HEK293 (cell line): ENCODE measurements at regions not wholly inside any gene's neighbourhood (a gene's known extent, or its start where the extent isn't known, plus 50 kb on each side); places are given as distances from the start of the nearest gene placed in this dataset.

Experiments
- CTCF ChIA-PET: fragments of 350-600 bp; formaldehyde crosslinking; extraction: SDS; loops from one replicate; lab custom pipeline; 2021; ENCODE audit warnings: antibody characterized with exemption; lab: Yijun Ruan, JAX
- POLR2A ChIA-PET: fragments of 300-600 bp; formaldehyde crosslinking; extraction: SDS; loops from one replicate; lab custom pipeline; 2020; ENCODE audit warnings: antibody characterized with exemption, inconsistent platforms; lab: Yijun Ruan, JAX
- H3K27ac ChIP-seq: fragments of 200-500 bp; sonication (Bioruptor generic); 2 replicates; pipeline ENCODE4 v1.5.1; 2014; ENCODE audit warnings: low read depth, low read length, control low read depth, inconsistent platforms; ENCODE audit errors: extremely low read depth
- H3K36me3 ChIP-seq, 2 experiments: fragments of 200-500 bp in 1 of 2; sonication (Bioruptor generic) in 1 of 2; 1 replicate in 1 of 2; 2 replicates in 1 of 2; pipeline ENCODE4 v1.5.1; 2014 to 2017; ENCODE audit warnings: inconsistent platforms in 2 of 2, low read length in 2 of 2; ENCODE audit not compliant: control insufficient read depth in 2 of 2, insufficient read depth in 1 of 2
- H3K4me1 ChIP-seq: fragments of 200-500 bp; sonication (Bioruptor generic); 2 replicates; pipeline ENCODE4 v1.5.1; 2014; ENCODE audit warnings: mild to moderate bottlenecking, low read length, inconsistent platforms; ENCODE audit not compliant: control insufficient read depth, insufficient read depth
- H3K4me3 ChIP-seq: 2 replicates; pipeline ENCODE4 v1.5.1; 2011; ENCODE audit warnings: low read depth, mild to moderate bottlenecking, control low read depth, low read length, moderate library complexity
- H3K9me3 ChIP-seq: fragments of 200-500 bp; sonication (Bioruptor generic); 2 replicates; pipeline ENCODE4 v1.5.1; 2014; ENCODE audit warnings: low read depth, low read length, inconsistent platforms; ENCODE audit not compliant: control insufficient read depth, insufficient read depth
- HOXD13 ChIP-seq: sonication (generic); formaldehyde crosslinking; IDR thresholded peaks from 2 replicates; pipeline ENCODE4 v1.8.0; 2022; ENCODE audit warnings: missing genetic modification reagents, borderline replicate concordance
- KLF8 ChIP-seq: fragments of 450-650 bp; formaldehyde crosslinking; IDR thresholded peaks from 2 replicates; pipeline ENCODE4 v1.5.1; 2016; ENCODE audit warnings: missing biosample characterization, missing genetic modification characterization
- TRIM28 ChIP-seq: IDR thresholded peaks from 2 replicates; pipeline ENCODE4 v1.6.1; 2011; ENCODE audit warnings: low read length, control low read depth, borderline replicate concordance
- ZBTB1 ChIP-seq: fragments of 450-650 bp; formaldehyde crosslinking; IDR thresholded peaks from 2 replicates; pipeline ENCODE4 v1.5.1; 2016; ENCODE audit warnings: missing biosample characterization, missing genetic modification characterization
- ZBTB8A ChIP-seq: fragments of 450-650 bp; formaldehyde crosslinking; IDR thresholded peaks from 2 replicates; pipeline ENCODE4 v1.5.1; 2016; ENCODE audit warnings: missing biosample characterization, missing genetic modification characterization
- ZNF132 ChIP-seq: fragments of 450-650 bp; formaldehyde crosslinking; IDR thresholded peaks from 2 replicates; pipeline ENCODE4 v1.5.1; 2017; ENCODE audit warnings: missing biosample characterization, missing genetic modification characterization, borderline replicate concordance
- ZNF148 ChIP-seq: fragments of 450-650 bp; formaldehyde crosslinking; IDR thresholded peaks from 2 replicates; pipeline ENCODE4 v1.5.0; 2017; ENCODE audit warnings: missing biosample characterization, missing genetic modification characterization, borderline replicate concordance
- ZNF157 ChIP-seq: fragments of 450-650 bp; formaldehyde crosslinking; IDR thresholded peaks from 2 replicates; pipeline ENCODE4 v1.5.1; 2016; ENCODE audit warnings: missing biosample characterization, missing genetic modification characterization
- ZNF223 ChIP-seq: fragments of 450-650 bp; formaldehyde crosslinking; IDR thresholded peaks from 2 replicates; pipeline ENCODE4 v1.5.1; 2016; ENCODE audit warnings: missing biosample characterization, missing genetic modification characterization
- ZNF23 ChIP-seq: fragments of 450-650 bp; formaldehyde crosslinking; IDR thresholded peaks from 2 replicates; pipeline ENCODE4 v1.5.1; 2016; ENCODE audit warnings: missing biosample characterization, missing genetic modification characterization, borderline replicate concordance
- ZNF239 ChIP-seq: fragments of 450-650 bp; formaldehyde crosslinking; IDR thresholded peaks from 2 replicates; pipeline ENCODE4 v1.5.1; 2016; ENCODE audit warnings: missing biosample characterization, missing genetic modification characterization
- ZNF426 ChIP-seq: fragments of 450-650 bp; formaldehyde crosslinking; IDR thresholded peaks from 2 replicates; pipeline ENCODE4 v1.5.1; 2017; ENCODE audit warnings: missing biosample characterization, missing genetic modification characterization, mild to moderate bottlenecking, inconsistent platforms, moderate library complexity
- ZNF473 ChIP-seq: fragments of 450-650 bp; formaldehyde crosslinking; IDR thresholded peaks from 2 replicates; pipeline ENCODE4 v1.5.1; 2017; ENCODE audit warnings: missing biosample characterization, missing genetic modification characterization
- ZNF529 ChIP-seq: fragments of 450-650 bp; formaldehyde crosslinking; IDR thresholded peaks from 2 replicates; pipeline ENCODE4 v1.5.1; 2017; ENCODE audit warnings: missing genetic modification characterization, missing biosample characterization; ENCODE audit not compliant: insufficient replicate concordance
- ZNF585B ChIP-seq: fragments of 450-650 bp; formaldehyde crosslinking; IDR thresholded peaks from 2 replicates; pipeline ENCODE4 v1.5.1; 2016; ENCODE audit warnings: missing biosample characterization, missing genetic modification characterization
- ZNF791 ChIP-seq: fragments of 450-650 bp; formaldehyde crosslinking; IDR thresholded peaks from 2 replicates; pipeline ENCODE4 v1.5.1; 2016; ENCODE audit warnings: missing biosample characterization, missing genetic modification characterization
- ZSCAN23 ChIP-seq: fragments of 450-650 bp; formaldehyde crosslinking; IDR thresholded peaks from 2 replicates; pipeline ENCODE4 v1.5.1; 2016; ENCODE audit warnings: missing biosample characterization, missing genetic modification characterization
- ZXDB ChIP-seq: fragments of 450-650 bp; formaldehyde crosslinking; IDR thresholded peaks from 2 replicates; pipeline ENCODE4 v1.5.1; 2016; ENCODE audit warnings: missing biosample characterization, missing genetic modification characterization
- TF ChIP-seq, protein P1 (sequence below): fragments of 450-650 bp; formaldehyde crosslinking; IDR thresholded peaks from 2 replicates; pipeline ENCODE4 v1.5.1; 2017; ENCODE audit warnings: missing biosample characterization, missing genetic modification characterization
- TF ChIP-seq, protein P2 (sequence below): fragments of 450-650 bp; formaldehyde crosslinking; IDR thresholded peaks from 2 replicates; pipeline ENCODE4; 2016; ENCODE audit warnings: missing biosample characterization, missing genetic modification characterization

DNA sequence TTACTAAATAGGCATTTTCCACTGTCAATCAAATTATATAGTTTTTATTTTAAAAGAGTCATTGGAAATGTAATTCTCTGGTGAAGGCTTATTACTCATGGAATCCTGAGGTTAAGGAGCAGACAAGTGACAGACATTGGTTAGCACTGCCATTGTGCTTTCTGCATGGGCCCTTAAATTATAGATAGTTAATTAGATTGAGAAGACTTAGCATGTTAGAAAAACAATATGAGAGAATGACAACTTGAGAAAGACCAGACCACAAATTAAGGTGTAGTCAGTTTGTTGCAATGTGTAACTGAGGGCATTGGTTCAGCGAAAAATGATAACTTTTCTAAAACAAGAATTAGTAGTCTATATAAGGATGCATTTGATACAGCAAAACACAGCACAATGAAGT is 195.5 kb downstream of the SLITRK6 start:
- TF ChIP-seq ZNF23 (tag by site-specific recombination) (no peak), TRIM28 (no peak), ZNF132 (tag by site-specific recombination) (no peak), ZNF239 (tag by site-specific recombination) (no peak), ZNF791 (tag by site-specific recombination) (no peak), ZNF585B (tag by site-specific recombination) (no peak)
- TF ChIP-seq, protein P1, sequence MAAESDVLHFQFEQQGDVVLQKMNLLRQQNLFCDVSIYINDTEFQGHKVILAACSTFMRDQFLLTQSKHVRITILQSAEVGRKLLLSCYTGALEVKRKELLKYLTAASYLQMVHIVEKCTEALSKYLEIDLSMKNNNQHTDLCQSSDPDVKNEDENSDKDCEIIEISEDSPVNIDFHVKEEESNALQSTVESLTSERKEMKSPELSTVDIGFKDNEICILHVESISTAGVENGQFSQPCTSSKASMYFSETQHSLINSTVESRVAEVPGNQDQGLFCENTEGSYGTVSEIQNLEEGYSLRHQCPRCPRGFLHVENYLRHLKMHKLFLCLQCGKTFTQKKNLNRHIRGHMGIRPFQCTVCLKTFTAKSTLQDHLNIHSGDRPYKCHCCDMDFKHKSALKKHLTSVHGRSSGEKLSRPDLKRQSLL (tag by site-specific recombination): no peak
- CTCF ChIA-PET: interaction anchor here (0.6 kb wide), 1 partner anchor 1368 kb away, joined by 3 read pairs; no protein-coding TSS in a partner anchor
- no peak overlapping the region for H3K4me3 ChIP-seq
- no peaks in the 10 kb centered on the region for H3K4me1 ChIP-seq
- H3K27ac ChIP-seq: no peak overlapping the region
- H3K9me3 ChIP-seq: no peaks in the 10 kb centered on the region
- POLR2A ChIA-PET: no interaction called here
- H3K36me3 ChIP-seq: no peaks in the 10 kb centered on the region

- TF ChIP-seq HOXD13 (no peak), ZNF529 (tag by site-specific recombination) (no peak), ZNF473 (no peak), ZNF585B (tag by site-specific recombination) (no peak), ZNF148 (tag by site-specific recombination) (no peak), ZSCAN23 (tag by site-specific recombination) (no peak), ZXDB (no peak), ZNF426 (tag by site-specific recombination) (no peak), ZNF157 (tag by site-specific recombination) (no peak), KLF8 (tag by site-specific recombination) (no peak), ZBTB1 (tag by site-specific recombination) (no peak), ZNF223 (tag by site-specific recombination) (no peak), ZBTB8A (tag by site-specific recombination) (no peak)
- TF ChIP-seq, protein P2, sequence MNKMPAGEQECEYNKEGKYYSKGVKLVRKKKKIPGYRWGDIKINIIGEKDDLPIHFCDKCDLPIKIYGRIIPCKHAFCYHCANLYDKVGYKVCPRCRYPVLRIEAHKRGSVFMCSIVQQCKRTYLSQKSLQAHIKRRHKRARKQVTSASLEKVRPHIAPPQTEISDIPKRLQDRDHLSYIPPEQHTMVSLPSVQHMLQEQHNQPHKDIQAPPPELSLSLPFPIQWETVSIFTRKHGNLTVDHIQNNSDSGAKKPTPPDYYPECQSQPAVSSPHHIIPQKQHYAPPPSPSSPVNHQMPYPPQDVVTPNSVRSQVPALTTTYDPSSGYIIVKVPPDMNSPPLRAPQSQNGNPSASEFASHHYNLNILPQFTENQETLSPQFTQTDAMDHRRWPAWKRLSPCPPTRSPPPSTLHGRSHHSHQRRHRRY (tag by site-specific recombination): no peak
- Histone ChIP-seq H3K4me3 (no peak overlapping the region), H3K9me3 (no peaks in the 10 kb centered on the region), H3K27ac (no peak overlapping the region), H3K36me3 (no peaks in the 10 kb centered on the region), H3K4me1 (no peaks in the 10 kb centered on the region)
- POLR2A ChIA-PET: no interaction called here
- CTCF ChIA-PET: no interaction called here
These were observed 197.7 kb downstream of the SLITRK6 start for GRCh38 chr13:85601526-85601925.
